Keratinocyte (primary cell): ENCODE measurements at regions not wholly inside any gene's neighbourhood (a gene's known extent, or its start where the extent isn't known, plus 50 kb on each side); places are given as distances from the start of the nearest gene placed in this dataset.

ENCODE experiments used
- DNase-seq: peaks from one replicate; pipeline ENCODE4 v3.0.0-alpha.2; 2011; ENCODE audit warnings: low read depth, missing footprints, low spot score
- FAIRE-seq: peaks from 2 replicates; lab custom pipeline; 2011; peaks lifted over from hg19 to GRCh38; lab: Jason Lieb, UNC
- H2AFZ ChIP-seq: 2 replicates; pipeline ENCODE4 v1.6.0; 2012; ENCODE audit warnings: low read length, control low read depth, inconsistent platforms; ENCODE audit not compliant: control insufficient read depth
- H3K27ac ChIP-seq: 2 replicates; pipeline ENCODE4 v1.5.1; 2011; ENCODE audit warnings: low read length; ENCODE audit not compliant: control insufficient read depth, insufficient read depth
- H3K27me3 ChIP-seq: 3 replicates; pipeline ENCODE4 v1.6.0; 2011; ENCODE audit warnings: low read length; ENCODE audit not compliant: control insufficient read depth, insufficient read depth; ENCODE audit errors: extremely low read depth
- H3K36me3 ChIP-seq, 2 experiments: 2 replicates in 1 of 2; 3 replicates in 1 of 2; pipeline ENCODE4 v1.5.1; 2011; ENCODE audit warnings: low read length in 2 of 2, mild to moderate bottlenecking in 1 of 2; ENCODE audit not compliant: control insufficient read depth in 2 of 2, insufficient read depth in 2 of 2; ENCODE audit errors: extremely low read depth in 1 of 2
- H3K4me1 ChIP-seq: 3 replicates; pipeline ENCODE4 v1.5.1; 2011; ENCODE audit warnings: low read length; ENCODE audit not compliant: control insufficient read depth, insufficient read depth; ENCODE audit errors: extremely low read depth
- H3K4me2 ChIP-seq: 3 replicates; pipeline ENCODE4 v1.6.0; 2011; ENCODE audit warnings: low read depth, low read length; ENCODE audit not compliant: control insufficient read depth, insufficient read depth; ENCODE audit errors: extremely low read depth
- H3K4me3 ChIP-seq, 3 experiments: fragments of 200-600 bp in 1 of 3; sonication (generic) in 1 of 3; 2 replicates in 2 of 3; 3 replicates in 1 of 3; pipeline ENCODE4 v1.5.1; 2011 to 2016; ENCODE audit warnings: low read length in 3 of 3, mild to moderate bottlenecking in 3 of 3, control low read depth in 2 of 3, inconsistent platforms in 1 of 3, low read depth in 1 of 3, mixed read lengths in 1 of 3, mixed run types in 1 of 3, moderate library complexity in 1 of 3; ENCODE audit not compliant: control insufficient read depth in 2 of 3, insufficient read depth in 2 of 3; ENCODE audit errors: extremely low read depth in 1 of 3
- H3K79me2 ChIP-seq: 2 replicates; pipeline ENCODE4 v1.6.0; 2012; ENCODE audit warnings: low read length; ENCODE audit not compliant: control insufficient read depth, insufficient read depth
- H3K9ac ChIP-seq: 3 replicates; pipeline ENCODE4 v1.6.0; 2011; ENCODE audit warnings: low read length; ENCODE audit not compliant: control insufficient read depth, insufficient read depth; ENCODE audit errors: extremely low read depth
- H3K9me1 ChIP-seq: 3 replicates; pipeline ENCODE4 v1.6.0; 2011; ENCODE audit warnings: low read length; ENCODE audit not compliant: control insufficient read depth, insufficient read depth; ENCODE audit errors: extremely low read depth
- H3K9me3 ChIP-seq: 2 replicates; pipeline ENCODE4 v1.5.1; 2012; ENCODE audit warnings: low read depth, low read length; ENCODE audit not compliant: control insufficient read depth
- H4K20me1 ChIP-seq: 3 replicates; pipeline ENCODE4 v1.6.0; 2011; ENCODE audit warnings: low read length; ENCODE audit not compliant: control insufficient read depth, insufficient read depth; ENCODE audit errors: extremely low read depth
- EZH2 ChIP-seq: IDR thresholded peaks from one replicate; pipeline ENCODE4 v1.6.1; 2012; ENCODE audit warnings: inconsistent platforms, mild to moderate bottlenecking, low read length, moderate library complexity
- dilution Hi-C: fragments of 300-500 bp; cut with MboI; formaldehyde crosslinking; loops from one replicate; pipeline ENCODE4 v1.7.0; 2020; ENCODE audit warnings: low sequenced_read_pairs; ENCODE audit not compliant: extremely low pct_ligation_motif_present
- TF ChIP-seq, protein P1 (sequence below), 3 experiments: IDR thresholded peaks in 1 of 3; conservative IDR thresholded peaks in 1 of 3; optimal IDR thresholded peaks in 1 of 3; 2 replicates in 2 of 3; 3 replicates in 1 of 3; pipeline versions ENCODE3 to v1.5.1; 2011; ENCODE audit warnings: low read length in 3 of 3, mild to moderate bottlenecking in 3 of 3, moderate library complexity in 2 of 3, control low read depth in 1 of 3, inconsistent platforms in 1 of 3; ENCODE audit not compliant: insufficient read depth in 2 of 3; ENCODE audit errors: extremely low read depth in 1 of 3

DNA sequence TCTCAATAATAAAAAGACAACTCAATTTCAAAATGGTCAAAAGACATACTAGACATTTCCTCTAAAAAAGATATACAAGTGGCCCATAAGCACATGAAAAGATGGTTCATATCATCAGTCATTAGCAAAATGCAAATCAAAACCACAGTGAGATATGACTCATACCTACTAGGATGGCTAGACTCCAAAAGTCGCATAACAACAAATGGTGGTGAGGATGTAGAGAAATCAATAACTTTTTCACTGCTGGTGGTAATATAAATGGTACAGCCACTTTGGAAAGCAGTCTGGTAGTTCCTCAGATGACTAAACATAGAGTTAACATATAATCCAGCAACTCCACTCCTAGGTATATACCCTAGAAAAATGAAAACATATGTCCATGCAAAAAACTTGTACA lies 242.3 kb upstream of the NOL4 start:
- Histone ChIP-seq H3K4me3 (no peak overlapping the region), H3K36me3 (no peaks in the 10 kb centered on the region), H3K9me3 (no peaks in the 10 kb centered on the region), H3K27me3 (no peaks in the 10 kb centered on the region), H4K20me1 (no peaks in the 10 kb centered on the region), H3K4me2 (no peak overlapping the region), H2AFZ (no peak overlapping the region), H3K79me2 (no peaks in the 10 kb centered on the region), H3K4me1 (no peaks in the 10 kb centered on the region), H3K9me1 (no peaks in the 10 kb centered on the region), H3K9ac (no peak overlapping the region), H3K27ac (no peak overlapping the region)
- DNase-seq (no peak), FAIRE-seq (no peak)
- dilution Hi-C loops = no loop called here
- TF ChIP-seq, protein P1, sequence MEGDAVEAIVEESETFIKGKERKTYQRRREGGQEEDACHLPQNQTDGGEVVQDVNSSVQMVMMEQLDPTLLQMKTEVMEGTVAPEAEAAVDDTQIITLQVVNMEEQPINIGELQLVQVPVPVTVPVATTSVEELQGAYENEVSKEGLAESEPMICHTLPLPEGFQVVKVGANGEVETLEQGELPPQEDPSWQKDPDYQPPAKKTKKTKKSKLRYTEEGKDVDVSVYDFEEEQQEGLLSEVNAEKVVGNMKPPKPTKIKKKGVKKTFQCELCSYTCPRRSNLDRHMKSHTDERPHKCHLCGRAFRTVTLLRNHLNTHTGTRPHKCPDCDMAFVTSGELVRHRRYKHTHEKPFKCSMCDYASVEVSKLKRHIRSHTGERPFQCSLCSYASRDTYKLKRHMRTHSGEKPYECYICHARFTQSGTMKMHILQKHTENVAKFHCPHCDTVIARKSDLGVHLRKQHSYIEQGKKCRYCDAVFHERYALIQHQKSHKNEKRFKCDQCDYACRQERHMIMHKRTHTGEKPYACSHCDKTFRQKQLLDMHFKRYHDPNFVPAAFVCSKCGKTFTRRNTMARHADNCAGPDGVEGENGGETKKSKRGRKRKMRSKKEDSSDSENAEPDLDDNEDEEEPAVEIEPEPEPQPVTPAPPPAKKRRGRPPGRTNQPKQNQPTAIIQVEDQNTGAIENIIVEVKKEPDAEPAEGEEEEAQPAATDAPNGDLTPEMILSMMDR (optimal IDR thresholded peaks at IDR 0.05 in 1 of 3, IDR thresholded peaks at IDR 0.05 in 1 of 3, conservative IDR thresholded peaks at IDR 0.05 in 1 of 3; ENCODE audit: extremely low read depth in 1 of 3, insufficient read depth in 2 of 3, low read length in 3 of 3) = no peak
- no peak for TF ChIP-seq EZH2

- H3K4me1 ChIP-seq = no peaks in the 10 kb centered on the region
- no peak overlapping the region for H2AFZ ChIP-seq
- no peaks in the 10 kb centered on the region for H3K36me3 ChIP-seq
- no peaks in the 10 kb centered on the region for H3K27me3 ChIP-seq
- dilution Hi-C loops = no loop called here
- no peak for TF ChIP-seq EZH2
- TF ChIP-seq, protein P1 (optimal IDR thresholded peaks at IDR 0.05 in 1 of 3, IDR thresholded peaks at IDR 0.05 in 1 of 3, conservative IDR thresholded peaks at IDR 0.05 in 1 of 3; ENCODE audit: extremely low read depth in 1 of 3, insufficient read depth in 2 of 3, low read length in 3 of 3) = no peak
- no peak overlapping the region for H3K4me3 ChIP-seq
- no peak overlapping the region for H3K9ac ChIP-seq
- no peak overlapping the region for H3K27ac ChIP-seq
- no peak for DNase-seq
- H3K79me2 ChIP-seq = no peaks in the 10 kb centered on the region
- no peaks in the 10 kb centered on the region for H4K20me1 ChIP-seq
- FAIRE-seq = no peak
- H3K4me2 ChIP-seq = no peak overlapping the region
- H3K9me3 ChIP-seq = no peaks in the 10 kb centered on the region
- no peaks in the 10 kb centered on the region for H3K9me1 ChIP-seq
Observed at GRCh38 chr18:34480162-34480700, 229.9 kb upstream of the DTNA start.
